ENCODE measurements at regions not wholly inside any gene's neighbourhood (a gene's known extent, or its start where the extent isn't known, plus 50 kb on each side); places are given as distances from the start of the nearest gene placed in this dataset.
"Not testable (repeated sequence)": the region's sequence is repeated elsewhere in the genome, so short reads cannot be mapped to it uniquely, and the experiment has no call there.

DNA sequence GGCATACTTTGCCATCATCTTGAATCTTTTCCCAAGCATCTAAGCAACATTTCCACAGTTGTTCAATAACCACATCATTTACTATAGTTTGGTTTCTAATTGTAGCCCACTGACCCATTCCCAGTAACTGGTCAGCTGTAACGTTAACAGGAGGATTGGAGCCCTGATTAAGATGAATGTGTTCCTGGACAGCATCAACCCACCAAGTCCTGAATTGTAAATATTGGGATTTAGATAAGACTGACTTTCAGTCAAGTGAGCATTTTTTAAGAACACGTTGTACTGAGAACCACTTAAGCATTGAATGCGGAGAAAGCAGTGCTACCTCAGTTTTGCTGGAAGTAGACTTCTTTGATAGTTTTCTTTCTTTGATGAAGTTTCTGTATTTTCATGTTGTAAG, 53.3 kb upstream of the ARL4D start:
- not testable (repeated sequence) for DNase-seq (ENCODE audit: low read depth, low spot score); H3K4me3 ChIP-seq (ENCODE audit: insufficient read length, low read depth); H3K9ac ChIP-seq (ENCODE audit: insufficient read length, low read depth); H3K4me1 ChIP-seq (ENCODE audit: insufficient read depth, insufficient read length); H3K27me3 ChIP-seq (ENCODE audit: insufficient read depth, insufficient read length)
- H3K36me3 ChIP-seq (ENCODE audit: insufficient read depth, insufficient read length, low read length), result peaks cover 36% of the 10 kb centered on the region
- H3K9me3 ChIP-seq (ENCODE audit: insufficient read depth, low read length), result peaks cover 46% of the 10 kb centered on the region

DNA sequence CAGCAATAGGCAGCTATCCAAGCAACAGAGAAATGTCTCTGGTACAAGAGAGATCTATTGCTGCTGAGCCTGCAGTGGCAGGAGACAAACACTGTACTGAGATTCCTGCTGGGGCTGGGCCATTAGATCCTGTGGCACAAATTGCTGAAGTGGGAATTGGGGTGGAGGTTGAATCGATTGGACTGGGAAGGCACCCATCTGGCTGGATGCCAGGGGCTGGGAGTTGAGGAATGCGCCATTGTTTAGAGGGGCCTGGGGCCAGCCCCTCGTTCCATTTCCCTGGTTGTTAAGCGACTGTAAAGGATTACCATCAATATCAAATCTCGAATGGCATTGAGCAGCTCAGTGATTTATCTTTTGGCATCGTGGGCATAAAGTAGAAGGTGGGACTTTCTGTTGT, 54.1 kb upstream of the ARL4D start:
- no peak for DNase-seq (ENCODE audit: low read depth, low spot score)

DNA sequence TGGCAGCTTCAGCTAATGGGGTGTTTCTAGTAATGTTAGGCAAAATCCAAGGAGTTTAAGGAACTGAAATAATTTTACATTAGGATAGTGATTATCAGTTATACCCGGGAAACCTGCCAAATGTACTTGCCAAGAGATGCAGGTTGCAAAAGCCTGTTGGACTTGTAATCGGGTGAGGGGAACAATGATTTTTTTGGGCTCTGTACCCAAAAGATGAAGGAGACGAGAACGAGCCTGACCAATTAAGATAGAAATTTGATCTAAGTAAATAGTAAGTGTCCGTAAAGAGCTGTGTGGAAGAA, 56.3 kb upstream of the ARL4D start:
- no peak for TF ChIP-seq YY1 (IDR thresholded peaks at IDR 0.05; ENCODE audit: insufficient read depth, insufficient read length)
- no peak for TF ChIP-seq ZNF274 (IDR thresholded peaks at IDR 0.05; ENCODE audit: low read depth, low read length)
- TF ChIP-seq SUZ12 (IDR thresholded peaks at IDR 0.05; ENCODE audit: extremely low read depth, insufficient read depth, insufficient read length), result no peak
- peaks cover 23% of the 10 kb centered on the region for H3K36me3 ChIP-seq (ENCODE audit: insufficient read depth, insufficient read length, low read length)

More for the DNA sequence above, 54.1 kb upstream of the ARL4D start:
- H3K9ac ChIP-seq (ENCODE audit: insufficient read length, low read depth), result no peak overlapping the region
- no peaks in the 10 kb centered on the region for H3K27me3 ChIP-seq (ENCODE audit: insufficient read depth, insufficient read length)
- peaks cover 6% of the 10 kb centered on the region for H3K4me1 ChIP-seq (ENCODE audit: insufficient read depth, insufficient read length)
- no peak for TF ChIP-seq YY1 (IDR thresholded peaks at IDR 0.05; ENCODE audit: insufficient read depth, insufficient read length)
- no peak for TF ChIP-seq ZNF274 (IDR thresholded peaks at IDR 0.05; ENCODE audit: low read depth, low read length)
- no peak for TF ChIP-seq SUZ12 (IDR thresholded peaks at IDR 0.05; ENCODE audit: extremely low read depth, insufficient read depth, insufficient read length)
- no peak overlapping the region for H3K4me3 ChIP-seq (ENCODE audit: insufficient read length, low read depth)
- H3K9me3 ChIP-seq (ENCODE audit: insufficient read depth, low read length), result peaks cover 38% of the 10 kb centered on the region
- H3K36me3 ChIP-seq (ENCODE audit: insufficient read depth, insufficient read length, low read length), result peaks cover 34% of the 10 kb centered on the region

DNA sequence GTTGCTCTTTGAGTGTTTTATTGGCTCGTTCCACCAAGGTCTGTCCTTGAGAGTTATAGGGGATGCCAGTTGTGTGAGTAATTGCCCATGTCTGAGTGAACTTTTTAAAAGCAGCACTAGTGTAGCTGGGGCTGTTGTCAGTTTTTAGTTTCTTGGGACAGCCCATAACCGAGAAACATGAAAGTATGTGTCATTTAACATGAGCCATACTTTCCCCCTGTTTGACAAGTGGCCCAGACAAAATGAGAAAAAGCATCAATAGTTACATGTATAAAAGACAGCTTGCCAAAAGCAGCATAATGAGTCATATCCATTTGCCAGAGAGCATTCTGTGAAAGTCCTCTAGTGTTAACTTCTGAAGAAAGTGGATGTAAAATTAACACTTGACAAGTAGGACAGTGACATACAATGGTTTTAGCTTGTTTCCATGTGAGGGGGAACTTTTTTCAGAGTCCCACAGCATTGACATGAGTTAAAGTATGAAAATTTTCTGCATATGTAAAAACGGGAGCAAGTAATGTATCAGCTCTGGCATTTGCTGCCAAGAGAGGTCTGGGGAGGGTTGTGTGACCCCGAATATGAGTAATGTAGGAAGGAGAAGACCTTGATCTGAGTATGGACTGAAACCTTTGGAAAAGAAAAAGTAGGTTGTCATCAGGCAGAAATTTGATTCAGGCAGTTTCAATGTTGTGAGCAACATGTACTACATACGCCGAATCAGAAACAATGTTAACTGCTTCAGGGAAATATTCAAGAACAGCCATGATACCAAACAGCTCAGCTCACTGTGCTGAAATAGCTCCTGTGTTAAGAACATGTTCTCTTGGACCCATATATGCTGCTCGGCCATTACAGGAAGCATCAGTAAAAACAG, 56.8 kb upstream of the ARL4D start:
- no peak for DNase-seq (ENCODE audit: low read depth, low spot score)
- peaks cover 6% of the 10 kb centered on the region for H3K4me1 ChIP-seq (ENCODE audit: insufficient read depth, insufficient read length)
- TF ChIP-seq ZNF274 (IDR thresholded peaks at IDR 0.05; ENCODE audit: low read depth, low read length) (no peak), YY1 (IDR thresholded peaks at IDR 0.05; ENCODE audit: insufficient read depth, insufficient read length) (no peak), SUZ12 (IDR thresholded peaks at IDR 0.05; ENCODE audit: extremely low read depth, insufficient read depth, insufficient read length) (no peak)
- H3K4me3 ChIP-seq (ENCODE audit: insufficient read length, low read depth), result no peak overlapping the region
- H3K9ac ChIP-seq (ENCODE audit: insufficient read length, low read depth), result no peak overlapping the region
- peaks cover 11% of the 10 kb centered on the region; the same call in 1 of the 2 replicates for H3K9me3 ChIP-seq (ENCODE audit: insufficient read depth, low read length)
- H3K27me3 ChIP-seq (ENCODE audit: insufficient read depth, insufficient read length), result no peaks in the 10 kb centered on the region
- H3K36me3 ChIP-seq (ENCODE audit: insufficient read depth, insufficient read length, low read length), result peaks cover 17% of the 10 kb centered on the region

More for the DNA sequence above, 56.3 kb upstream of the ARL4D start:
- DNase-seq (ENCODE audit: low read depth, low spot score), result no peak
- Histone ChIP-seq H3K4me3 (ENCODE audit: insufficient read length, low read depth) (no peak overlapping the region), H3K9me3 (ENCODE audit: insufficient read depth, low read length) (peaks cover 17% of the 10 kb centered on the region), H3K27me3 (ENCODE audit: insufficient read depth, insufficient read length) (no peaks in the 10 kb centered on the region), H3K4me1 (ENCODE audit: insufficient read depth, insufficient read length) (peaks cover 6% of the 10 kb centered on the region), H3K9ac (ENCODE audit: insufficient read length, low read depth) (no peak overlapping the region)

DNA sequence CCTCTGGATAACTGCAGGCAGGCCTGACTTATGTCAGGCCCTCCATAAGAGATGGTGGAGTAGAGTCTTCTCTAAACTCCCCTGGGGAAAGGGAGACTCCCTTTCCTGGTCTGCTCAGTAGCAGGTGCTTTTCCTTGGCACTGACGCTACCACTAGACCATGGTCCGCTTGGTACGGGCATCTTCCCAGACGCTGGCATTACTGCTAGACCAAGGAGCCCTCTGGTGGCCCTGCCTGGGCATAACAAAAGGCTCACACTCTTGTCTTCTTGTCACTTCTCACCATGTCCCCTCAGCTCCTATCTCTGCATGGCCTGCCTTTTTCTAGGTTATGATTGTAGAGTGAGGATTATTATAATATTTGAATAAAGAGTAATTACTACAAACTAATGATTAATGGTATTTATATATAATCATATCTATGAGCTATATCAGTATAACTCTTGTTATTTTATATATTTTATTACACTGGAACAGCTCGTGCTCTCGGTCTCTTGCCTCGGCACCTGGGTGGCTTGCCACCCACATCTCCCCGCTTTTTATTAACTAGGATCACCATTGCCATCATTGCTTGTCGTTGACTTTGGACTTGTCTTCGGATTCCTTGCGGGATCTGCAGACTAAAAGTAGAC, 59.8 kb upstream of the ARL4D start:
- Histone ChIP-seq H3K9ac (ENCODE audit: insufficient read length, low read depth) (no peak overlapping the region), H3K4me1 (ENCODE audit: insufficient read depth, insufficient read length) (peaks cover under 1% of the 10 kb centered on the region), H3K9me3 (ENCODE audit: insufficient read depth, low read length) (no peaks in the 10 kb centered on the region), H3K36me3 (ENCODE audit: insufficient read depth, insufficient read length, low read length) (peaks cover 13% of the 10 kb centered on the region), H3K27me3 (ENCODE audit: insufficient read depth, insufficient read length) (no peaks in the 10 kb centered on the region), H3K4me3 (ENCODE audit: insufficient read length, low read depth) (no peak overlapping the region)
- TF ChIP-seq YY1 (IDR thresholded peaks at IDR 0.05; ENCODE audit: insufficient read depth, insufficient read length) (no peak), ZNF274 (IDR thresholded peaks at IDR 0.05; ENCODE audit: low read depth, low read length) (no peak), SUZ12 (IDR thresholded peaks at IDR 0.05; ENCODE audit: extremely low read depth, insufficient read depth, insufficient read length) (no peak)
- DNase-seq (ENCODE audit: low read depth, low spot score), result no peak

DNA sequence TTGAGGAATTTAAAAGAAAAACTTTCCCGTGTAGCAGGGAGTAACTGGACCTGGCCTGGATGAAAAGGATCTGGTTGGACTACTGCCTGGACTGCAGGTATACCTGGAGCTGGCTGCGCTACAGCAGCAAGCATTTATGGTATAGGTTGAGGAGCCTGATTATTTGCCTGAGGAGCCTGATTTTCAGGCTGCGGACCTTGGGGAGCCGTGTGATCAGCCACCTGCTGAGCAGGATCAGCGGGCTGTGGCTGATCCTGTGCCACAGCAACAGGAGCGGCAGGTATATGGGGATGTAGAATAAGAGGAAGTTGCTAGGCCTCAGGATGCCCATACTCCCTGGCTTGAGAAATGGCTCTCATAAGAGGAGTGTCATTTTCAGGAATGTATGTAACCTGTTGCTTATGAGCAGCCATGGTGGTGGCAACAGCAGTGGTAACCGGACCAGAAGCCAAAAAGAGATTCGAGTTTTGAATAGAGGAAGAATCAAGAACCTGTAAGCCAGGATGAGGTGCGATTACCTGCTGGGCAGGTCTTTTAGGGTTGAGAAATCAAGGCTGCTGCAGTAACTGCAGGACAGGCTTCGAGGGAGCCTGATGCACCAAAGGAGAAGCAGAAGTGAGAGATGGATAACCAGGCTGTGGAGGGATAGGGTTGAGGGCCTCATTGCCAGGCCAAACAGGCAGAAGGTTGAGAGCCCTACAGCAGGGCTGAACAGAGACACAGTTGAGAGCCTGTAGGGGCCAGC, 60.9 kb upstream of the ARL4D start:
- H3K9me3 ChIP-seq (ENCODE audit: insufficient read depth, low read length), result peaks cover 10% of the 10 kb centered on the region; the same call in 1 of the 2 replicates
- H3K4me3 ChIP-seq (ENCODE audit: insufficient read length, low read depth), result no peak overlapping the region
- H3K27me3 ChIP-seq (ENCODE audit: insufficient read depth, insufficient read length), result no peaks in the 10 kb centered on the region
- peaks cover 13% of the 10 kb centered on the region for H3K36me3 ChIP-seq (ENCODE audit: insufficient read depth, insufficient read length, low read length)
- DNase-seq (ENCODE audit: low read depth, low spot score), result no peak
- TF ChIP-seq SUZ12 (IDR thresholded peaks at IDR 0.05; ENCODE audit: extremely low read depth, insufficient read depth, insufficient read length), result no peak
- H3K4me1 ChIP-seq (ENCODE audit: insufficient read depth, insufficient read length), result no peaks in the 10 kb centered on the region
- H3K9ac ChIP-seq (ENCODE audit: insufficient read length, low read depth), result no peak overlapping the region

DNA sequence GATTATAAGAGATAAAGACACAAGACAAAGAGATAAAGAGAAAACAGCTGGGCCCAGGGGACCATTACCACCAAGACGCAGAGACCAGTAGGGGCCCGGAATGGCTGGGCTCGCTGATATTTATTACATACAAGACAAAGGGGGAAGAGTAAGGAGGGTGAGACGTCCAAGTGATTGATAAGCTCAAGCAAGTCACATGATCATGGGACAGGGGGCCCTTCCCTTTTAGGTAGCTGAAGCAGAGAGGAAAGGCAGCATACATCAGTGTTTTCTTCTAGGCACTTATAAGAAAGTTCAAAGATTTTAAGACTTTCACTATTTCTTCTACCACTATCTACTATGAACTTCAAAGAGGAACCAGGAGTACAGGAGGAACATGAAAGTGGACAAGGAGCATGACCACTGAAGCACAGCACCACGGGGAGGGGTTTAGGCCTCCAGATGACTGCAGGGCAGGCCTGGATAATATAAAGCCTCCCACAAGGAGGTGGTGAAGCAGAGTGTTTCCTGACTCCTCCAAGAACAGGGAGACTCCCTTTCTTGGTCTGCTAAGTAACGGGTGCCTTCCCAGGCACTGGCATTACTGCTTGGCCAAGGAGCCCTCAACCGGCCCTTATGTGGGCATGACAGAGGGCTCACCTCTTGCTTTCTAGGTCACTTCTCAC, 63.9 kb upstream of the ARL4D start:
- H3K27me3 ChIP-seq (ENCODE audit: insufficient read depth, insufficient read length), result no peaks in the 10 kb centered on the region
- H3K36me3 ChIP-seq (ENCODE audit: insufficient read depth, insufficient read length, low read length), result peaks cover 3% of the 10 kb centered on the region
- no peak overlapping the region for H3K9ac ChIP-seq (ENCODE audit: insufficient read length, low read depth)
- H3K4me3 ChIP-seq (ENCODE audit: insufficient read length, low read depth), result no peak overlapping the region
- TF ChIP-seq SUZ12 (IDR thresholded peaks at IDR 0.05; ENCODE audit: extremely low read depth, insufficient read depth, insufficient read length), result no peak
- TF ChIP-seq YY1 (IDR thresholded peaks at IDR 0.05; ENCODE audit: insufficient read depth, insufficient read length), result no peak
- no peak for TF ChIP-seq ZNF274 (IDR thresholded peaks at IDR 0.05; ENCODE audit: low read depth, low read length)
- DNase-seq (ENCODE audit: low read depth, low spot score), result no peak
- H3K9me3 ChIP-seq (ENCODE audit: insufficient read depth, low read length), result peaks cover 11% of the 10 kb centered on the region; the same call in 1 of the 2 replicates
- no peaks in the 10 kb centered on the region for H3K4me1 ChIP-seq (ENCODE audit: insufficient read depth, insufficient read length)
